NB4 (cell line): ENCODE measurements at regions not wholly inside any gene's neighbourhood (a gene's known extent, or its start where the extent isn't known, plus 50 kb on each side); places are given as distances from the start of the nearest gene placed in this dataset.

Experiments used
- CTCF ChIP-seq: IDR thresholded peaks from one replicate; pipeline ENCODE4 v1.5.1; 2012; ENCODE audit warnings: low read depth, low read length
- MAX ChIP-seq: IDR thresholded peaks from 2 replicates; pipeline ENCODE4 v1.6.1; 2011; ENCODE audit warnings: low read depth, low read length
- MYC ChIP-seq: IDR thresholded peaks from 2 replicates; pipeline ENCODE4 v1.6.1; 2011; ENCODE audit warnings: low read depth, low read length
- POLR2A ChIP-seq: IDR thresholded peaks from 2 replicates; pipeline ENCODE4 v1.6.1; 2011; ENCODE audit warnings: mild to moderate bottlenecking; ENCODE audit not compliant: insufficient read length; ENCODE audit errors: extremely low read depth

GRCh38 chr11:128392259-128392658 is 195.1 kb downstream of the ETS1 start:
- TF ChIP-seq POLR2A (no peak), CTCF (no peak), MAX (no peak), MYC (no peak)
